CD4-positive, alpha-beta T cell treated with Interleukin-10 for 1 hour (primary cell): ENCODE measurements at regions not wholly inside any gene's neighbourhood (a gene's known extent, or its start where the extent isn't known, plus 50 kb on each side); places are given as distances from the start of the nearest gene placed in this dataset.
"Not testable (repeated sequence)": the region's sequence is repeated elsewhere in the genome, so short reads cannot be mapped to it uniquely, and the experiment has no call there.

ENCODE experiments used
- DNase-seq: peaks from one replicate; pipeline ENCODE4 v3.0.0-alpha.2; 2020

DNA sequence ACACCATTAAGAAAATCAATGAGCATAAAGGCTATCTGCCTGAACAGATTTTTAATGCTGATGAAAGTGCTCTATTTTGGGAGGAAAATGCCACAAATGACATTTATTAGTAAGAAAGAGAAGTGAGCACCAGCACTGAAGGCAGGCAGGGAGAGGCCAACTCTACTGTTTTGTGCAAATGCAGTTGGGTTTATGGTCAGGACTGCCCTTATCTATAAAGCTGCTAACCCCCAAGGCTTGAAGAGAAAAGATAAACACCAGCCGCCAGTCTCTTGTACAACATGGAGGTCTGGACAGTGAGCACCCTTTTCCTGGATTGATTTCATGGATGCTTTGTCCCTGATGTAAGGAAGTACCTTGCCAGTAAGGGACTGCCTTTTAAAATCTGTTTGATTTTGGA lies 246.8 kb upstream of the SFSWAP start:
- DNase-seq: no peak

DNA sequence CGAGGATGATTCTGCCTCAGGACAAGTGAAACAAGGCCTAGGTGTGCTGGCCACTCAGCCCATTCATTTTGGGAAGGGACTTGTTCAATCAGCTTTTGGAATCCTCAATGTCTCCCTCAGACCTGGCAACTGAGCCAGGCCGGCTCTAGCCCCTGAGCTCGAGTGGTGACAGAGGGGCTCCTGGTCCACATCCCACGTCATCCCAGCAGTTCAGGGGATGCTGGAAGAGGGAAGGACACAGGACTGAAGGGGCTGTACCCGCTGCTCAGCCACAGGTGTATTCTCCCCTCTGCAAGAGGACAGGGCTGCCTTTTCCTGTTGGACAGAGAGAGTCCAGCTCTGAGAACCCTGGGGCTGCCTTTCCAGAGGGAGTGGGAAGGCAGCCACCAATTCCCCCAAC lies 244.6 kb upstream of the SFSWAP start:
- no peak for DNase-seq

DNA sequence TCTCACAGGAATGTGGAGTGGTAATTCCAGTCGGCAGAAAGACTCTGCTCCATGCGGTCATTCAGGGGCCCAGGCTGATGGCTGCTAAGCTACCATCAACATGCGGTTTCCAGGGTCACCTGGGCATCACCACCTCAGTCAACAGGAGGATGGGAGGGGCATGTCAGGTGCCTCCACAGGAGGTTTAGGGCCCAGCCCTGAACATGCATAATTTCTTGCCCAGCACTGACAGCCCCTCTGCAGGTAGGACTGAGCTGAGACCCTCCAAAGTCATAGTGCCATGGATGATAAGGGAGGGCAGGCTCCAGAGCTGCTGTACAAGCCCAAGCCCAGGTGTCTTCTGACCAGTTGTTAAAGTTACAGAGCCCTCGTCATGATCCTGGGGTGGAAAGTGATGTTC lies 244.0 kb upstream of the SFSWAP start:
- DNase-seq: no peak

DNA sequence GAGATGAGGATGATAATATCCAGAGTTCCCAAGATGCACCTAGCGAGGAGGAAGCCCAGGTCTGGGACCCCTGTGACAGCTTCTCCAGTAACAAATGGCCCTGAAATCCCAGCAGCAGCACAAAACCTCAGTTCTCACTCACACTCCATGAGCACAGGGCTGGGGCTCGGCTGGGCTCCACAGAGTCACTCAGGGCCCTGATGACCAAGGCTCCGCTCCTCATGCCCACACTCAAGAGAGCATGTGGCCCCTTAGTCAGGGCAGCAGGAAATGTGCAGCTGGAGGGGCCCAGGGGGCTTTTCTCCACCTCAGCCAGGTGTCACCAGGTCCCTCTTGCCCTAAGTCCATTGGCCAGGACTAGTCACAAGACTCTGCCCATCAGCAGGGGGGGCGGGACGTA lies 242.7 kb upstream of the SFSWAP start:
- no peak for DNase-seq

DNA sequence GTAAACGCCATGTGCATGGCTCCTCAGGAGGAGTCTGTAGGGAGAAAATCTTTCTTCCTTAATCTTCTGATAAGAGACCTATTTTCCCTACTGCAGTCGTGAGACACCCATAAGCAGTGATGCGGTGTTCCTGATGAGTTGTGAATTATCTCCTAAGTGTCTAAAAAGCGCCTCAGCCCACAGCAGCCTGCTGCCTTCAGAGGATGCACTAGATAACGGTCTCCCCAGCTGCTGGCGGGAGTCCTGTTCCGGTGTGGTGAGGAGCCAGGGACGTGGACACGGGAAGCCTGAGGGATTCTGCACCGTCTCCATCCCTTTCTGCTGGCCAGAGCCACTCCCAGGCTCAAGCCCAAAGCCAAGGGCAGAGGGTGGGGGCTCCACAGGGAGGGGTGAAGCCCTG lies 240.9 kb upstream of the SFSWAP start:
- not testable (repeated sequence) for DNase-seq

DNA sequence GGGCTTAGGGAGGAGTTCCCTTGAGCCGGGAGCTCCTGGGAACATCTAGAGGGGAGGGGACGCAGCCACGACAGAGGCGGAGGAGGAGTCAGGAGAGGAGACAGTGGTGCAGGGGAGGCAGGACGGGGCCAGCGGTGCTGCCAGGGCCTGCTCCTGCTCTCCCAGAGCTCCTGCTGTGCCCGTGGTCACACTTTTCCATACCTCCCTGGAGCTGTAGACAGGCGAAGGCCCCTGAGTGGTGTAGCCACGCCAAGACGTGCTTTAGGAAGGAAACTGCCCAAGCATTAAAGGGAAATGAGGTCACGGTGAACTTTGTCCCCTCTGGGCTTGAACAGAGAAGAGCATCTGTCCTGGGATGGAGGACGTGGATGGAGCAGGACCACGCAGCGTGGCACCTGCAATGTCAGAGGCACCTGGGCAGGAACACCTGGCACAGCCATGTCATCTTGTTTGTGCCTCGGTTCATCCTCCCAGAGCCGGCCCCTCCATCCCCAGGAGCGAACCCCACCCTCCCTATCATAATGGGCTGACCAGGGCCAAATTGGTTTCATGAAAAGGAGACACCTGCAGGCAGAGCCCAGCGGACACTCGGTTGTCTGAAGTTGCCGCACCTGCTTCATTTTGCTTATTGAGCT lies 239.5 kb upstream of the SFSWAP start:
- DNase-seq: no peak

DNA sequence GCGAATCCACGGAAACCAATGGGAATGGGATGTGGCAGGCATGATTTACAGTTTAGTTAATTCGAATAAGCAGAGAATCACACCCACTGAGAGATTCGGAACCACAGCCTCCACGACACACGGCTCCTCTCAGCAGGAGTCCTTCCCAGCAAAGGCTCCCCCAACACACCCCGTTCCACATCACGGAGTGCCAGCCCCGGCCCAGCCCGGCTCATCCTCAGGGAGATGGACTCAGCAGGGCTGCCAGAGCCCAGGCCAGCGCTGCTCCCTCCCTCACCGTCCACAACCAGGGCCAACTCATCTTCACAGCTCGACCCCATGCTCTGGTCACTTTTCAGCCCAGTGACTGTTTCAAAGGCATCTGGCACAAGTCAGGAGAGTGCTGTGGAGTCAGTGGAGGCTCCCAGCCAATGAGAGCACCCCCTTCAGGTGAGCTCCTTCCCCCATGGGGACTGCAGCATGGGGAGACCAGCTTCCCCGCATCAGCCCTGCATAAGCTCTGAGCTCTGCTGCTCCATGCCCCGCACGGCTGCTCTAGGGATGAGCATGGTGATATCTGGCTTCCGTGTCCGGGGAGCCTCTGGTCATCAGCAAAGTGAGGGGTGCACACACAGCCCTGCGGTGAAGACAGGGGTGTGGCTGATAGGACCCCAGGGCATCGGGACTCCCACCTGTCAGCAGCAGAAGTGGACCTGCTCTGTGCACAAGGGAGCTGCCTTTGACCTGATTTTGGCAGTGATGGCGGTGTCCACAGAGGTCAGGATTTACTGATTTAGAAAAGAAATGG lies 238.8 kb upstream of the SFSWAP start:
- no peak for DNase-seq

DNA sequence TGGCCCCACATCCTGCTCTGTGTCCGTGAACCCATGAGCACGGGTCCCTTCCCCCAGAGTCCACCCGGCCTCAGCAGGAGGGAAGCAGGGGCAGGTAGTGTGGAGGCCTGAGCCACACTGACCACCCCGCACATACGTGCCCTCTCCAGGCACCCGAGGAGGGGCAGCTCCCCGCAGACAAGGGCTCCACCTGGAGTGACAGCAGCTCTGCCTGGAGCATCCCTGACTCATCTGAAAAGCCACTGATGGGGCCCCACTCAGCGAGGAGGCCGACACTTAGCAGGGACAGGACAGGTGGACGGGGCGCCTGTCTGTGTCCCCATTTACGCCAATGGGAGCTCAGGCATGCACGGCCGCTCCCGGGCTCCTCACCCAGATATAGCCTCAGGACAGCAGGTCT lies 237.6 kb upstream of the SFSWAP start:
- DNase-seq: no peak

DNA sequence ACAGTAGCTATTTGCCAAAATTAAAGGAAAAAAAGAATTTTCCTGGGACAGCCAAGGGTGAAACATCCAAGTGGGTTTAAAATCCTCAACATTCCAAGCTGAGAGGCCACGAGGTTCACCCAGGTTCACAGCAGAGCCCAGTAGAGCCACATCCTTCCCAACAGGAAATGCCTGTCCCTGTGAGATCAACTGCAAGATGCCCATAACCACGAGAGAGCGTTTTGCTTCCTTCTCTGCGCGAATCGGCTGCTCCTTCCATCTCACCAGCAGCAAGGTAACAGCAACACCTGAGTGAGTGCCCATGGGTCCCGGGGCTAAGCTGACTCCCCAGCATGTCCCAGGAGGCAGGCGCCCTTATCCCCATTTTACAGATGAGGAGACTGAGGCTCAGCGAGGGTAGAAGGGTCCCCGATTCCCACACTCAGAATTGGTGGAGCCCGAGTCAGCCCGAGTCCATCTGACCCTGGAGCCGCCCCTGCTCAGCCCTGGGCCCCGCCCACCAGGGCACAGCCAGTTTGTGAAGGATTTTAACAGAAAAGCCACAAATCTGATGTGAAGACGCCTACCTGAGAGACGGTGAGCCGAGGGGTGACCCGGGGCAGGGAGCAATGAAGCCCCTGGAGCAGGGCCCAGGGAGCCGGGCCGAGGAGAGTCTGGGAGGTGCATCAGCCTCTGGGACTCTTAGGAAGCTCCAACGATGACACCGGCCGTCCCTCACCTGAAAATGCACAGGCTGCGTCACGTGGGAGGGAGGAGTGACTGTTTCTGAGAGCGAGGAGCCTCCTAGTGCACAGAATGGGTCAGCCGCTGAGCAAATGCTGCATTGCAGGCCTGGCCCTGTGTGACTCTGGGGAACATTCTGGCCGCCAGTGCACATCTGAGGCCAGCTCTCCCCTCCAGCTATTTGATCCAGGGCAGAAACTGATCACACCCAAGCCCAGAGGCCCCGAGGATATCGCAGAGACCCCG lies 236.9 kb upstream of the SFSWAP start:
- DNase-seq: no peak

DNA sequence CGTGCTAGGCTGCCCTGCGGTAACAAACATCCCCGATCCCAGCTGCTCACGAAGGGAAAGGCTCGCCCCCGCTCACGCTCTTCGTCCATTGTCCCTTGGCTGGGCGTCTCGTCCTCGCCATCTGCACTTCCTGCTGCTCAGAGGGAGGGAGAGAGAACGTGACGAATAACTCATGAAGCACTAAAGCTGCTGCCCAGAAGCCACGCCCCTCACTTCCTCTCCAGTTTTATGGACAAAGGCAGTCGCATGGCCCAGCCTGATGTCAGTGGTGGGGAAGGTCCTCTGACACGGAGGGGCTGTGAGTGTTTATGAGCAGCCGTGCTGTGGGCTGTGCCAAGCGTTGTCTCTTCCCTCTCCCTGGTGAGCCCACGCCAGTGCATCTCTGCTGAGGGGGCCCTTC lies 235.9 kb upstream of the SFSWAP start:
- not testable (repeated sequence) for DNase-seq

DNA sequence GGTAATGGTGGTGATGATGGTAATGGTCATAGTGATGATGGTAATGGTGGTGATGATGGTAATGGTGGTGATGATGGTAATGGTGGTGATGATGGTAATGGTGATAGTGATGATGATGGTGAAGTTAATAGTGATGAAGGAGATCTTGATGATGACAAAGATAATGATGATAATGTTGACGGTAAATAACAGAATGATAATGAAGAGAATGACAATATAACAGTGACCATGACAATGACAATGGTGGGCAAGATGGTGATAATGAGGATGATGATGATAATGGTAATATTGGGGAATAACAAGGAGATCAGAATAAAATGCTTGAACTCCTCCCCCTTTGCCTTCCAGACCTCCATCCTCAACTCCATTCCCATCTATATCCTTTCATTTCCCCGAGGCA lies 233.3 kb upstream of the SFSWAP start:
- no peak for DNase-seq

DNA sequence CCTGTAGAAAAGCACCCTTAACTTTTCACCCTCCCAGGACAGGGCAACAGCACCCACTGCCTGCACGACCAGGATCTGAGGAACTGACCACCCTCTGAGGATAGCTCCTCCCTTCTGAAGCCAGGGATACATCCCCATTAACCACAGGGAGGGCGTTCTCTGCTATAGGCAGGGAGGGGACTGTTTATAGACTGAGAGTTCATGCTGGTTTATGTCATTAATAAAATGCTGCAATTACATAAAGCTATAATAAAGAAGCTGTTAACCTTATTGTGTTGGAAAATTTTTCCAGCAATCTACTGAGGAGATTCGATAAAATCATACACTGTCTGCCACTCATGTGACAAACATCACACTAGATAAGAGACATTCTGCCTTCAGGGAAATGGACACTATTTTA lies 232.4 kb upstream of the SFSWAP start:
- no peak for DNase-seq

DNA sequence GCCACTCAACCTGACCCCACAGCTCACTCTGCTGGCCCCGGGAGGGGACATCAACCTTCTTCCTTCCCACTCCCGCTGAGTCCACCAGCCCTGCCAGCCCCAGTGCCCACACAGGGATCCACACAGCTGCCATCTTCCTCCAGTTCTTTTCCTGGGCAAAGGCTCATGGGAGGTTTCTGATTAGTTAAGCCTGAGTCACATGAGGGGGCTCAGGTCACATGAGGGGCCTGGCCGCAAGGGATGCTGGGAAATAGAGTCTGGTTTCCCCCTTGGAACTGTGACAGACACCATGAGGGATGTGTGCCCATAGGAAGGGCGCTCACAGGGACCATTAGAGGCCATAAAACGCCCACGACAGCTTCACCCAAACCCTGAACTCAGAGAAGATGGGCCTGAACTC lies 228.7 kb upstream of the SFSWAP start:
- no peak for DNase-seq

DNA sequence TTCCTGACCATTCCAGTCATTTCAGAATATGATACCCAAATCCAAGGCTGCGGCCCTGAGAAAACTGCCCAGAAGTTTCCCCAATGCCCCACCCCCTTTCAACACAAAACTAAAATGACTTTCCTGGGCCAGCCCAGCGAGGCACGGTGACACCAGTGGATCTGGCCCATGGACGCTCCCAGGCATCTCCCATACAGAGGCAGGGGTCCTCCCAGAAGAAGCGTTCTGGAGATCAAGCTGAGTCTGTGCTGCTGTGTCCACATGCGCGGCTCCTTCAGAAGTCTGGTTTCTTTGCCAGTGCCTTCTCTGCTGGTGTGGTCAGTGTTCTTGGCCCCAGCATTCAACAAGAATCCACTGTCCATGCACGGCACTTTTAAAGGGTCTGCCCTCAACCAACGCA lies 228.2 kb upstream of the SFSWAP start:
- no peak for DNase-seq

DNA sequence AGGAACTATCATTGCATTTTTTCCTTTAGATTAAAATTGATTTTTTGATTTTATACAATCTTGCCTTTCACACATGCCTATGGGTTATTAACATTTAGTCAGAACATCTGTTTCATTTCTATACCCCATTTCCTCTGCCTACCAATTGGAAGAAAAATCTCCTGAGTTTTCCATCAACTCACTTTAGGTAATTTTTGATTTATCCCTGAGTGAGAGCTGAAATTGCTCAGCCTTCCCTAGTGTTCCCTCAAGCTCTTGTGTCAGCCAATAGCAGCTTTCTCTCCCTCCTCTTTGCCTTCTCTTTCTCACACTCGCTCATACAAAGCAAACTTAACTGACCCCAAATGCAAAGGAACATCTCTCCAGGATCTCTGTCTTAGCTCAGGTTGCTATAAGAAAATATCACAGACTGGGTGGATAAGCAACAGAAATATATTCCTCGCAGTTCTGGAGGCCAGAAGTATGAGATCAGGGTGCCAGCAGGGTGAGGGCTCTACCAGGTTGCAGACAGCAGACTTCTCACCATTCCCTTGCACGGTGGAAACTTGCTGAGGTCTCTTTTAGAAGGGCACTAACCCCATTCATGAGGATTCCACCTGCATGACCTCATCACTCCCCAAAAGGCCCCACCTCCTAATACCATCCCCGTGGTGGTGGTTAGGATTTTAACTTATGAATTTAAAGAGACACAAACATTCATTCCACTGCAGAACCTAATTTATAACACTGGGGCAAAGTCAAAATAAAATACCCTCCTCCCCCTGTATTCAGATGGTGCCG lies 224.2 kb upstream of the SFSWAP start:
- DNase-seq: no peak

DNA sequence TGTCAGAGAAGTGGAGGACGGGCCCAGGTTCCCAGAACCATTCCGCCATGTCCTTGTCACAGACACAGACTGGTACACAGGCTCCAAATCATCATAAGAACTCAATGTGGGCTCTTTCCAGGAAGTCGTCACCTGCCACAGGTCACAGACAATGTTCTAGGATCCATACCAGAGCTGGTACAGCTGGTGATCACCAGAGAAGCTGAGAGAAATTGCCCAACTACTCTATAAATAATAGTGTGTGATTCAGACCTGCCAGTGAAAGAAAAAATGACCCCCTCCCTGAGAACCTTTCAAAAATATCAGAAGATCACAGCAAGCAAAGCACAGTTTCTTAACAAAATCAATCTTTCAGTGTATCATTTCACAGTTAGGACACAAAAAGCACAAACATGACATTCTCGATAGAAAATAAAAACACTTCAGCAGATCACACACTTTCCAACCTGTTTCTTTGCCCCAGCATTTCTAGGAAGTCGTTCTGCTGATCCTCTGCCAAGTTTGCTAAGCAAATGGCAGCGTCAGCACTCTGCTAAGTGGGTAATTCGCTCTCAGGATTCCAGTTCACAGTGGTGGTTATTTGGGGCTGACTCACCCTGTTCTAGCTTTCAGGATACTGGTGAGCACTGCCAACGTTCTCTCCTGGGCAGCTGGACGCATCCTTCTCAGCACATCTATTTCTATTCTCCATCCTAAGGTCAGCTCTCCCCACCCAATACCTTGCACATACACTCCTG lies 223.3 kb upstream of the SFSWAP start:
- no peak for DNase-seq

DNA sequence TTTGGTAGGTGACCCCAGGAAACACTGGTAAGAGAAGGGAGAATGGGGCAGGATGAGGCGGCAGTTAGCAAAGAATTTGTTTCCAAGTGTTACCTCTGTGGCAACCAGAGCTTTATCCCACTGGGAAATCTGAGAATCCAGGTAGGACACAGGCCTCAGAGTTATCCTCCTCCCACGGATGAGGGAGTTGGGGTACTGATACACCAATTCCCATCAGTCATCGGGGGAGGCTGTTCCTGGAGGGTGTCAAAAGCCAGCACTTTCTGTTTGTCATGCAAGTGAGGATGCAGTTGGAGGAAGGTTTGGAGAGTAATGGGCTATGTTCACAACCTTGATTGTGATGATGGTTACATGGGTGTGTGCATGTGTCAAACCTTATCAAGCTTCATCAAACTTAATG lies 221.2 kb upstream of the SFSWAP start:
- no peak for DNase-seq

DNA sequence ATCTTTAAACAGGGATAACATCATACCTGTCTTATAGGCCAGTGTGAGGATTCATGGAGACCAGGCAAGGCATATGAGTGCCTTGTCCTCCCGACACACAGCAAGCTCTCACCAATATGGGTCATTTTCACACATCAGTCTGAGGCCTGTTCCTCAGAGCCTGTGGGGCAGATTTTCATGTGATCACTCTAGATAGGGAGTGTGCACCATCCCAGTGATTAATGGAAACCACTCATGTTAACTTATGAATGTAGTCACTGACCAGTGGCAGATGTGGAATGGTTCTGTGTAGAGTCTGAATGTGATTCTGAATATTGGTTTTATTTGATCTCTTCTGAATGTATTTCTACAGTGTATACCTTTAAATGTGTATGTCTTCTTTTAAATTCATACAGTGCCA lies 219.7 kb upstream of the SFSWAP start:
- no peak for DNase-seq

DNA sequence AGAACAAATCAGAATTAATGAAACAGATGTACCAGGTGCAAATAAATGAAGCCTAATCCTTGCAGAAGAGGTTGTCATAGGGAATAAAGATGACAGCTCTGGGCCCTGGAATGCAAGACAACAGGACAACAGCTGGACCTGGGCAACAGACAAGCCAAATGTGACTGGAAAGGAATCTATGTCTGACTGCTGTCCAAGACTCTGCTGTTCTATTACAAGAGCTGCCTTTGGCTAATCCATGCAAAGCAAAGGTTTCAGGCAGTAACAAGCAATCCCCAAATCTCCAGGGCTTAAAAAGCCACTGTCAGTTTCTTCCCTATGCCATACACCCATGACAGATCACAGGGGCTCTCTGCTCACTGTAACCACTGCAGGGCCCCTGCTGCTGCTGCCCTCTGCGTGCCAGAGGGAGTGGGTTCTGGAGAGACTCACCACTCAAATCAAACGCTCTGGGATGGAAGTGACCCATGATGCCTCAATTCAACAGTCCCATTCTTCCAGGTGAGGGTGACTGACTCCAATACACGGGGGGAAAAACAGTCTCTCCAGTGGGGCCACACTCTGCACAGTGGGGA lies 218.9 kb upstream of the SFSWAP start:
- DNase-seq: no peak

DNA sequence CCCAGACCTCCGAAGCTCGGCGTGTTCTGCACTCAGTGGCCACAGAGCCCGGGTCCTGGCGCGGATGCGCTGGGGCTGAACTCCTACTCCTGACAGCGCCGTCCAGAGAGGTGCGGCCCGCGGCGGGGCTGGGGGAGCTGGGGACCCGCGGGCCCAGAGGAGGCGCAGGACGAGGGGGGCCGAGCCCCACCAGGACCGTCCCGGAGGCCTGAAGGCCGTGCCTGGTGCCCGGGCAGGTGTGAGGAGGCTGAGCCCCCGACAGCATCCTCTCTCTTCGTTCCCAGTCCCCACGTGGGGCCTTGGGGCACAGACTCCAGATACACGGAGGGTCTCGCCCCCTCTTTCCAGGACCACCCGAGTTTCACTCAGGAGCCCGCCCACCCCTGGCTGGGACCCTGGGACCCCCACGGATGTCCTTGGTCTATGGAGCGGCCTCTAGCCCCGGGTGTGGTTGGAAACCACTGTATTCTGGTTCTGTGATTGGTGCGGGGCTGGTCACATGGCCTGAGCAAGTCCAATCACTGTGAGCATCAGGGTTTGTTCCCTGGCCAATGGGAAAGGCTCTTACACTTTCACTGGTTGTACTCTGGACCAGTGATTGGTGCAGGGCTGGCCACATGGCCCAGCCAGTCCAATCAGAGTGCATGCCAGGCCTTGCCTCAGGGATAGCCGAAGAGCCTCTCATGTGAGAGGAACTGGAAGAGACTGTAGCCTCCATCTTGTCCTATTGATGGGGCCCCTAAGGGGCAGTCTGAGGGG lies 217.6 kb upstream of the SFSWAP start:
- DNase-seq: no peak

DNA sequence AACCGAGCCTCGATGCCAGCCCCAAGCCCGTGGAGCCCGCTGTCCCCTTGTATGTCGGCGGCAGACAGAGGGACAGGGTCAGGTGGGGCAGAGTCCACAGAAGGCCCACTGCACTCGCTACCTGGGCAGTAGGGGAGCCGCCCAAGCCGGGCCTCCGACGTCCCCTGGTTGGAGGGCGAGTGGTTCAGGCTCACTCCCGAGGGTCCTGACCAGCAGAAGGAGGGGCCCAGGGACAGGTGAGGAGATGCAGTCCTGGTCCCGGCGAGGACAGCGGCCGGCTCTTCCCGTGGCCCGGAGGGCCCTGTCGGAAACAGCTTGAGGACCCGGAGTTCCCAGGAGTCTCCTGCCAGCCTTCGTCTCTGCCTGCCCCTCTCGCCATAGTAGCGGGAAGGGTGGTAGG lies 216.7 kb upstream of the SFSWAP start:
- DNase-seq: no peak
